Neural cell (in vitro differentiated cells): ENCODE measurements at regions not wholly inside any gene's neighbourhood (a gene's known extent, or its start where the extent isn't known, plus 50 kb on each side); places are given as distances from the start of the nearest gene placed in this dataset.

ENCODE experiments used
- EP300 ChIP-seq: fragments of 450-650 bp; conservative IDR thresholded peaks from 2 replicates; pipeline ENCODE4 v1.6.1; 2014; ENCODE audit warnings: antibody characterized with exemption, mild to moderate bottlenecking, moderate library complexity; ENCODE audit not compliant: poor library complexity, severe bottlenecking
- EZH2 ChIP-seq: fragments of 200-600, 300-800 bp; shearing (Covaris generic), sonication (generic); IDR thresholded peaks from 2 replicates; pipeline ENCODE4 v1.6.1; 2014; ENCODE audit warnings: antibody characterized with exemption, low read length, borderline replicate concordance, mild to moderate bottlenecking; ENCODE audit not compliant: insufficient read depth, poor library complexity, severe bottlenecking
- MXI1 ChIP-seq: fragments of 450-650 bp; conservative IDR thresholded peaks from 2 replicates; pipeline ENCODE4 v1.6.1; 2014; ENCODE audit warnings: antibody characterized with exemption, mild to moderate bottlenecking; ENCODE audit not compliant: poor library complexity, severe bottlenecking
- POLR2AphosphoS5 ChIP-seq: IDR thresholded peaks from 2 replicates; pipeline ENCODE4 v1.6.1; 2012
- SMC3 ChIP-seq: fragments of 450-650 bp; conservative IDR thresholded peaks from 2 replicates; pipeline ENCODE4 v1.6.1; 2014; ENCODE audit warnings: antibody characterized with exemption, mild to moderate bottlenecking, moderate library complexity; ENCODE audit not compliant: poor library complexity
- TAF1 ChIP-seq: IDR thresholded peaks from 2 replicates; pipeline ENCODE4 v1.6.1; 2012; ENCODE audit warnings: low read depth
- TF ChIP-seq, protein P1 (sequence below): fragments of 450-650 bp; IDR thresholded peaks from 2 replicates; pipeline ENCODE4 v1.5.1; 2014; ENCODE audit warnings: antibody characterized with exemption, mild to moderate bottlenecking, moderate library complexity; ENCODE audit not compliant: poor library complexity, severe bottlenecking
- TF ChIP-seq, protein P2 (sequence below): IDR thresholded peaks from 2 replicates; pipeline ENCODE4 v1.6.1; 2012; ENCODE audit warnings: borderline replicate concordance

DNA sequence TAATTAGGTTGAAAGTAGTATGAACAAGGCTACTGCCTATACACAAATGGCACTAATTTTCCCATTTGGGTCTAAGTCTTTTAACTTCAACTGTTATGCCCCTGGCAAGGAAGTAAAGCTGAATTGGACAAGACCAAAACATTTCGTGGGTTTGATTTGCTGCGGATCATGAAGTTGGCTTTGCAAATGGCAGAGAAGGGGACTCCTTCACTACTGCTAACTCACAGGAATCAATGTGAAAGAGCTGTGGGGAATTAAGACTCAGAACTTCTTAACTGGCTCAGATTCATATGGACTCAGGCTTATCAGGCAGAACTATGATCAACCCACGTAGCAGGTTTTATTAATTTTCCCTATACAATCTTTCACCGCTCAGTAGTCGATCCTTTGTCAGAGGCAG is 73.8 kb upstream of the IFNE start:
- TF ChIP-seq, protein P1, sequence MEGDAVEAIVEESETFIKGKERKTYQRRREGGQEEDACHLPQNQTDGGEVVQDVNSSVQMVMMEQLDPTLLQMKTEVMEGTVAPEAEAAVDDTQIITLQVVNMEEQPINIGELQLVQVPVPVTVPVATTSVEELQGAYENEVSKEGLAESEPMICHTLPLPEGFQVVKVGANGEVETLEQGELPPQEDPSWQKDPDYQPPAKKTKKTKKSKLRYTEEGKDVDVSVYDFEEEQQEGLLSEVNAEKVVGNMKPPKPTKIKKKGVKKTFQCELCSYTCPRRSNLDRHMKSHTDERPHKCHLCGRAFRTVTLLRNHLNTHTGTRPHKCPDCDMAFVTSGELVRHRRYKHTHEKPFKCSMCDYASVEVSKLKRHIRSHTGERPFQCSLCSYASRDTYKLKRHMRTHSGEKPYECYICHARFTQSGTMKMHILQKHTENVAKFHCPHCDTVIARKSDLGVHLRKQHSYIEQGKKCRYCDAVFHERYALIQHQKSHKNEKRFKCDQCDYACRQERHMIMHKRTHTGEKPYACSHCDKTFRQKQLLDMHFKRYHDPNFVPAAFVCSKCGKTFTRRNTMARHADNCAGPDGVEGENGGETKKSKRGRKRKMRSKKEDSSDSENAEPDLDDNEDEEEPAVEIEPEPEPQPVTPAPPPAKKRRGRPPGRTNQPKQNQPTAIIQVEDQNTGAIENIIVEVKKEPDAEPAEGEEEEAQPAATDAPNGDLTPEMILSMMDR: no peak
- TF ChIP-seq EZH2 (no peak), EP300 (no peak), POLR2AphosphoS5 (no peak), TAF1 (no peak), SMC3 (no peak), MXI1 (no peak)
- TF ChIP-seq, protein P2, sequence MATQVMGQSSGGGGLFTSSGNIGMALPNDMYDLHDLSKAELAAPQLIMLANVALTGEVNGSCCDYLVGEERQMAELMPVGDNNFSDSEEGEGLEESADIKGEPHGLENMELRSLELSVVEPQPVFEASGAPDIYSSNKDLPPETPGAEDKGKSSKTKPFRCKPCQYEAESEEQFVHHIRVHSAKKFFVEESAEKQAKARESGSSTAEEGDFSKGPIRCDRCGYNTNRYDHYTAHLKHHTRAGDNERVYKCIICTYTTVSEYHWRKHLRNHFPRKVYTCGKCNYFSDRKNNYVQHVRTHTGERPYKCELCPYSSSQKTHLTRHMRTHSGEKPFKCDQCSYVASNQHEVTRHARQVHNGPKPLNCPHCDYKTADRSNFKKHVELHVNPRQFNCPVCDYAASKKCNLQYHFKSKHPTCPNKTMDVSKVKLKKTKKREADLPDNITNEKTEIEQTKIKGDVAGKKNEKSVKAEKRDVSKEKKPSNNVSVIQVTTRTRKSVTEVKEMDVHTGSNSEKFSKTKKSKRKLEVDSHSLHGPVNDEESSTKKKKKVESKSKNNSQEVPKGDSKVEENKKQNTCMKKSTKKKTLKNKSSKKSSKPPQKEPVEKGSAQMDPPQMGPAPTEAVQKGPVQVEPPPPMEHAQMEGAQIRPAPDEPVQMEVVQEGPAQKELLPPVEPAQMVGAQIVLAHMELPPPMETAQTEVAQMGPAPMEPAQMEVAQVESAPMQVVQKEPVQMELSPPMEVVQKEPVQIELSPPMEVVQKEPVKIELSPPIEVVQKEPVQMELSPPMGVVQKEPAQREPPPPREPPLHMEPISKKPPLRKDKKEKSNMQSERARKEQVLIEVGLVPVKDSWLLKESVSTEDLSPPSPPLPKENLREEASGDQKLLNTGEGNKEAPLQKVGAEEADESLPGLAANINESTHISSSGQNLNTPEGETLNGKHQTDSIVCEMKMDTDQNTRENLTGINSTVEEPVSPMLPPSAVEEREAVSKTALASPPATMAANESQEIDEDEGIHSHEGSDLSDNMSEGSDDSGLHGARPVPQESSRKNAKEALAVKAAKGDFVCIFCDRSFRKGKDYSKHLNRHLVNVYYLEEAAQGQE: no peak
